MCF 10A (cell line): ENCODE measurements at regions not wholly inside any gene's neighbourhood (a gene's known extent, or its start where the extent isn't known, plus 50 kb on each side); places are given as distances from the start of the nearest gene placed in this dataset.
A peak's percentile ranks its signal among the peaks of the same experiment; 100 is the strongest.

Experiments
- BruUV-seq: library from RNA; stranded (reverse); fragments of 400-500 nt; replicated peaks from 2 replicates; lab custom pipeline; 2021; lab: Mats Ljungman, UMichigan
- CTCF ChIA-PET: fragments of 300-600 bp; sonication (Branson Sonifier 250); formaldehyde crosslinking; extraction: SDS; loops from one replicate; lab custom pipeline; 2021; ENCODE audit warnings: antibody characterized with exemption, inconsistent platforms; lab: Yijun Ruan, JAX
- POLR2A ChIA-PET: fragments of 300-600, 350-650 bp; sonication (Branson Sonifier 250); formaldehyde crosslinking; extraction: SDS; loops from one replicate; lab custom pipeline; 2020; ENCODE audit warnings: antibody characterized with exemption, inconsistent platforms; lab: Yijun Ruan, JAX
- DNase-seq: peaks from one replicate; pipeline ENCODE4 v3.0.0-alpha.2; 2018; ENCODE audit not compliant: unreplicated experiment
- H3K27ac Mint-ChIP-seq: one replicate; pipeline ENCODE4 v1.8.0; 2022; ENCODE audit warnings: mild to moderate bottlenecking, low read depth, mixed read lengths; ENCODE audit not compliant: unreplicated experiment
- H3K27me3 Mint-ChIP-seq: one replicate; pipeline ENCODE4 v1.8.0; 2022; ENCODE audit warnings: mixed read lengths; ENCODE audit not compliant: insufficient read depth, unreplicated experiment
- H3K36me3 Mint-ChIP-seq: one replicate; pipeline ENCODE4 v1.8.0; 2022; ENCODE audit warnings: mild to moderate bottlenecking, moderate library complexity, mixed read lengths; ENCODE audit not compliant: insufficient read depth, unreplicated experiment
- H3K4me1 Mint-ChIP-seq: one replicate; pipeline ENCODE4 v1.8.0; 2022; ENCODE audit warnings: mixed read lengths; ENCODE audit not compliant: insufficient read depth, unreplicated experiment
- H3K4me3 Mint-ChIP-seq: one replicate; pipeline ENCODE4 v1.8.0; 2022; ENCODE audit warnings: mild to moderate bottlenecking, moderate library complexity, mixed read lengths; ENCODE audit not compliant: unreplicated experiment
- H3K9me3 Mint-ChIP-seq: one replicate; pipeline ENCODE4 v1.8.0; 2022; ENCODE audit warnings: mixed read lengths; ENCODE audit not compliant: unreplicated experiment
- intact Hi-C: fragments of 100-400 bp; cut with micrococcal nuclease; formaldehyde crosslinking; loops from 2 replicates; pipeline ENCODE4 v1.14.1; 2022
- TF ChIP-seq, protein P1 (sequence below): fragments of 200-600 bp; IDR thresholded peaks from one replicate; pipeline ENCODE4 v1.8.0; 2022; ENCODE audit warnings: antibody characterized with exemption, mild to moderate bottlenecking; ENCODE audit not compliant: unreplicated experiment

DNA sequence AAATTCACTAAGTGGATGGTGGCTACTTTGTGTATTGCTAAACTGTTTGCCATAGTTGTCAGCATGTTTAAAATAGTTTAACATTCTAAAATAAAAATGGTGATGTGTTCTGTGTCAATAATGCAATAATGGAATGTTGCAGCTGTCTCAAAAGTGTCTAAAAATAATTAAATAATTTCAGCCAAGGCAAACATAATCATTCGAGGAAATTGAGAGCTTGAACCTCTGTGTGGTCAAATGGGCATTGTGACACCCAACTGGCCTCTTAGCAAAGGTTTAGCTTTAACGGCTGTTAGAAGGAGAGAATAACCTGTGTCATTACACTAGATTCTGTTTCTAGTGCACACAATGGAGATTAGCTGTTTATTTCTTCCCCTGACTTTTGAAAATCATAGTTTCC, 278.5 kb downstream of the TMEM167A start:
- H3K27me3 Mint-ChIP-seq: no peaks in the 10 kb centered on the region
- intact Hi-C loops: no loop called here
- ChIA-PET CTCF (no interaction called here), POLR2A (no interaction called here)
- no peaks in the 10 kb centered on the region for H3K9me3 Mint-ChIP-seq
- H3K4me1 Mint-ChIP-seq: no peaks in the 10 kb centered on the region
- H3K36me3 Mint-ChIP-seq: no peaks in the 10 kb centered on the region
- no peak overlapping the region for H3K4me3 Mint-ChIP-seq
- TF ChIP-seq, protein P1, sequence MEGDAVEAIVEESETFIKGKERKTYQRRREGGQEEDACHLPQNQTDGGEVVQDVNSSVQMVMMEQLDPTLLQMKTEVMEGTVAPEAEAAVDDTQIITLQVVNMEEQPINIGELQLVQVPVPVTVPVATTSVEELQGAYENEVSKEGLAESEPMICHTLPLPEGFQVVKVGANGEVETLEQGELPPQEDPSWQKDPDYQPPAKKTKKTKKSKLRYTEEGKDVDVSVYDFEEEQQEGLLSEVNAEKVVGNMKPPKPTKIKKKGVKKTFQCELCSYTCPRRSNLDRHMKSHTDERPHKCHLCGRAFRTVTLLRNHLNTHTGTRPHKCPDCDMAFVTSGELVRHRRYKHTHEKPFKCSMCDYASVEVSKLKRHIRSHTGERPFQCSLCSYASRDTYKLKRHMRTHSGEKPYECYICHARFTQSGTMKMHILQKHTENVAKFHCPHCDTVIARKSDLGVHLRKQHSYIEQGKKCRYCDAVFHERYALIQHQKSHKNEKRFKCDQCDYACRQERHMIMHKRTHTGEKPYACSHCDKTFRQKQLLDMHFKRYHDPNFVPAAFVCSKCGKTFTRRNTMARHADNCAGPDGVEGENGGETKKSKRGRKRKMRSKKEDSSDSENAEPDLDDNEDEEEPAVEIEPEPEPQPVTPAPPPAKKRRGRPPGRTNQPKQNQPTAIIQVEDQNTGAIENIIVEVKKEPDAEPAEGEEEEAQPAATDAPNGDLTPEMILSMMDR: no peak
- no peak overlapping the region for H3K27ac Mint-ChIP-seq
- BruUV-seq: no TSS peak
- no peak for DNase-seq

DNA sequence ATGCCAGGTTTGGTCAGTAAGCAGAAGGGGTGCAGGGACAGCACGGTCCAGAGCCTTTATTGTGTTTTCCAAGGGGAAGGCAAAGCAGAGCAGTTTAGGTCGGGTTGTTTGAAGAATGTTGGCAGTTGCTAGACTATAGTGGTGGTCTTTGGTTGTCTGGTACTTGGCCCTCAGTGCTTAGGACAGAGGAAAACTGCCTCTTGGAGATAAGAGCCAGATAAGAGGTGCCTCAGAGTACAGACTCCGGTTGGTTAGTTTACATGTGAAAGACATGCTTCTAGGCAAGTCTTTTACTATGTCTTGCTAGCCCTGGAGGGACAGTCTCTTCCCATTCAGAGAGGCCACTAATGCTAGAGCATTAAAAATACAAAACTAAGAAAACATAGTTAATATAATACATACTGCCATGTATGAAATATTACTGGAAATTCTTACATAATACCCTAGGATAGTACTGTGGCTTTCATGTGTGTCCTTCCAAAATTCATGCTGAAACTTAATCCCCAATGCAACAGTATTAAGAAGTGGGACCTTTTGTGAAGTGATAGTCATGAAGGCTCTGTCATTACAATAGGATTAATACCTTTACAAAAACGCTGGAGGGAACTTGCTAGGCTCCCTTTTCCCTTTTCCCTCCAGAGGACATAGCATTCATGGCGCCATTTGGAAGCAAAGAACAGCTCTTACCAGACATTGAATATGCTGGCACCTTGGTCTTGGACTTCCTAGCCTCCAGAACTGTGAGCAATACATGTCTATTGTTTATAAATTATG, 280.4 kb downstream of the TMEM167A start:
- H3K36me3 Mint-ChIP-seq: no peaks in the 10 kb centered on the region
- no peaks in the 10 kb centered on the region for H3K4me1 Mint-ChIP-seq
- H3K27me3 Mint-ChIP-seq: no peaks in the 10 kb centered on the region
- POLR2A ChIA-PET: no interaction called here
- CTCF ChIA-PET: no interaction called here
- no peak for DNase-seq
- no peak overlapping the region for H3K4me3 Mint-ChIP-seq
- TF ChIP-seq, protein P1: no peak
- H3K27ac Mint-ChIP-seq: no peak overlapping the region
- H3K9me3 Mint-ChIP-seq: no peaks in the 10 kb centered on the region
- intact Hi-C loops: no loop called here
- no TSS peak for BruUV-seq

DNA sequence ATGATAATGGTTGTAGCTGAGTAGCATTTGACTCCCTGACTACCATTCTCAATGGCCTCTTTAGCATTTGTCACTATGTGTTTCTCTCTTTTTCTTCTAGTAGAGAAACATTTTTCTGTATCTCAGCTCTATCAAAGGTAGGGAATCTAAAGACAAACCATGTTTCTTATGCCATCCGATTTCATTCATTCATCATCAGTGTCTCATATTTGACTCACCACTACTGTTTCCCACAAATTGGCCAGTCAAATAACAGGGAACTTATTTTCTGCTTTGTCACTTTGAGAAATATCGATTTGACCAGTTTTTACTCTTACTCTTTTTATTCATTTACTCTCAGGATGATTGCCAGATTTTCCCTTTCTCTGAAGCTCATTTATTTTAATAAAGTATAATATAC, 282.3 kb downstream of the TMEM167A start:
- POLR2A ChIA-PET: interaction anchor here (0.7 kb wide), 1 partner anchor 1113 kb away, joined by 3 read pairs; no protein-coding TSS in a partner anchor

DNA sequence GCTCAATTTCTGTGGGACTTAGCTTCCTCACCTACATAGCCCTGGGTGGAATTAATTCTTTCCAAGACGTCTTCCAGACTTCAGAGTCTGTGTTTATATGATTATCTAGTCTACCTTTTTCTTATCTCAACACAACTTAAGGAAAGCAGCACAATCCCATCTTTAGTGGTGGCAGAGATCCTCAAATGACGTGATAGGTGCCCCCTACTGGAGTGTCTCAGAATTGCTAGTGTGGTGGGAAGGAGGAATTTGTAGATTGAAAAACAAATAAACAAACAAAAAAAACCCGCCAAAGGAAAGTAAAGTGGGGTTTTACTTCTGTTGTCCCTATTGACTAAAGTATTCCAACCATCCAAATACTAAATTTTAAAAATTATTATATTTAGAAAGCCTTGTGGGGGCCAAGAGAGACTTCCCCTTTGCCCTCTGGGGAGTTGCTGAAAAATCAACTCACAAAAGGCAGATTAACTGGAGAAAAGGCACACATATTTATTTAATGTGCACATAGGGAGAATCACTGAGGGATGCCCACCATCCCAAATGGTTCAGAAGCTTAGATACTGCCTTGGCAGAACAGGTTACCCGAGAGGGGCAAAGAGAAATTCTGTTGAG, 283.3 kb downstream of the TMEM167A start:
- ChIA-PET CTCF (interaction anchor here (0.7 to 1.6 kb wide), 12 partner anchors 9 to 636 kb away, joined by 3 to 5 read pairs (median 3); no protein-coding TSS in a partner anchor), POLR2A (no interaction called here)
- Mint-ChIP-seq H3K9me3 (no peaks in the 10 kb centered on the region), H3K27ac (no peak overlapping the region), H3K4me3 (no peak overlapping the region), H3K36me3 (no peaks in the 10 kb centered on the region), H3K4me1 (no peaks in the 10 kb centered on the region), H3K27me3 (no peaks in the 10 kb centered on the region)
- DNase-seq: peak; percentile 60
- no TSS peak for BruUV-seq
- intact Hi-C loops: loop anchor here (5.0 kb wide), 2 partner anchors 442 to 678 kb away; partner anchors contain the start of gene VCAN
- TF ChIP-seq, protein P1: peak; percentile 68

More for the DNA sequence above, 282.3 kb downstream of the TMEM167A start:
- H3K4me3 Mint-ChIP-seq: no peak overlapping the region
- H3K4me1 Mint-ChIP-seq: no peaks in the 10 kb centered on the region
- no peak for DNase-seq
- TF ChIP-seq, protein P1: no peak
- no TSS peak for BruUV-seq
- no peaks in the 10 kb centered on the region for H3K27me3 Mint-ChIP-seq
- H3K27ac Mint-ChIP-seq: no peak overlapping the region
- intact Hi-C loops: loop anchor here (5.0 kb wide), 2 partner anchors 443 to 677 kb away; partner anchors contain the start of gene VCAN
- H3K9me3 Mint-ChIP-seq: no peaks in the 10 kb centered on the region
- CTCF ChIA-PET: interaction anchor here (0.5 to 1.0 kb wide), 4 partner anchors 13 to 25 kb away, joined by 3 read pairs; no protein-coding TSS in a partner anchor
- H3K36me3 Mint-ChIP-seq: no peaks in the 10 kb centered on the region
